ENCODE measurements at regions not wholly inside any gene's neighbourhood (a gene's known extent, or its start where the extent isn't known, plus 50 kb on each side); places are given as distances from the start of the nearest gene placed in this dataset.

GRCh38 chr4:20333141-20333715, 81.5 kb downstream of the SLIT2 start:
- Histone ChIP-seq H3K36me3 (ENCODE audit: insufficient read depth, low read length) (no peaks in the 10 kb centered on the region), H3K4me2 (ENCODE audit: insufficient read depth, low read length) (no peak overlapping the region), H4K20me1 (ENCODE audit: insufficient read depth, low read length) (no peaks in the 10 kb centered on the region), H3K79me2 (ENCODE audit: insufficient read depth, low read length) (no peaks in the 10 kb centered on the region), H3K27me3 (ENCODE audit: insufficient read depth, low read length, poor library complexity) (no peaks in the 10 kb centered on the region), H2AFZ (ENCODE audit: low read depth, low read length) (no peak overlapping the region), H3K4me1 (ENCODE audit: insufficient read depth, low read length) (no peaks in the 10 kb centered on the region), H3K27ac (ENCODE audit: low read length) (no peak overlapping the region), H3K9me3 (ENCODE audit: insufficient read depth, low read length, severe bottlenecking) (no peaks in the 10 kb centered on the region), H3K4me3 (ENCODE audit: low read depth in 1 of 2, low read length in 2 of 2) (no peak overlapping the region), H3K9ac (ENCODE audit: low read depth, low read length) (no peak overlapping the region)
- TF ChIP-seq EZH2 (IDR thresholded peaks at IDR 0.05; ENCODE audit: borderline replicate concordance, low read depth, low read length, severe bottlenecking) (no peak), CTCF (IDR thresholded peaks at IDR 0.05; ENCODE audit: borderline replicate concordance, extremely low read depth, low read length, poor library complexity, severe bottlenecking) (no peak)
- DNase-seq (no peak), ATAC-seq (ENCODE audit: insufficient read depth, low read depth) (no peak)

- TF ChIP-seq CTCF (IDR thresholded peaks at IDR 0.05; ENCODE audit: borderline replicate concordance, extremely low read depth, low read length, poor library complexity, severe bottlenecking): no peak
- no peak for TF ChIP-seq EZH2 (IDR thresholded peaks at IDR 0.05; ENCODE audit: borderline replicate concordance, low read depth, low read length, severe bottlenecking)
- ATAC-seq (ENCODE audit: insufficient read depth, low read depth) (no peak), DNase-seq (no peak)
- Histone ChIP-seq H3K79me2 (ENCODE audit: insufficient read depth, low read length) (no peaks in the 10 kb centered on the region), H3K27ac (ENCODE audit: low read length) (no peak overlapping the region), H3K4me2 (ENCODE audit: insufficient read depth, low read length) (no peak overlapping the region), H3K36me3 (ENCODE audit: insufficient read depth, low read length) (no peaks in the 10 kb centered on the region), H3K27me3 (ENCODE audit: insufficient read depth, low read length, poor library complexity) (no peaks in the 10 kb centered on the region), H4K20me1 (ENCODE audit: insufficient read depth, low read length) (no peaks in the 10 kb centered on the region), H3K9ac (ENCODE audit: low read depth, low read length) (no peak overlapping the region), H2AFZ (ENCODE audit: low read depth, low read length) (no peak overlapping the region), H3K4me1 (ENCODE audit: insufficient read depth, low read length) (no peaks in the 10 kb centered on the region), H3K4me3 (ENCODE audit: low read depth in 1 of 2, low read length in 2 of 2) (no peak overlapping the region), H3K9me3 (ENCODE audit: insufficient read depth, low read length, severe bottlenecking) (no peaks in the 10 kb centered on the region)
Observed at GRCh38 chr4:20337261-20337664, 85.6 kb downstream of the SLIT2 start.

- Histone ChIP-seq H3K27me3 (ENCODE audit: insufficient read depth, low read length, poor library complexity) (no peaks in the 10 kb centered on the region), H3K9me3 (ENCODE audit: insufficient read depth, low read length, severe bottlenecking) (no peaks in the 10 kb centered on the region), H3K9ac (ENCODE audit: low read depth, low read length) (no peak overlapping the region), H3K4me1 (ENCODE audit: insufficient read depth, low read length) (no peaks in the 10 kb centered on the region), H4K20me1 (ENCODE audit: insufficient read depth, low read length) (no peaks in the 10 kb centered on the region), H3K27ac (ENCODE audit: low read length) (no peak overlapping the region), H3K4me2 (ENCODE audit: insufficient read depth, low read length) (no peak overlapping the region), H3K36me3 (ENCODE audit: insufficient read depth, low read length) (no peaks in the 10 kb centered on the region), H3K79me2 (ENCODE audit: insufficient read depth, low read length) (no peaks in the 10 kb centered on the region), H2AFZ (ENCODE audit: low read depth, low read length) (no peak overlapping the region), H3K4me3 (ENCODE audit: low read depth in 1 of 2, low read length in 2 of 2) (no peak overlapping the region)
- TF ChIP-seq CTCF (IDR thresholded peaks at IDR 0.05; ENCODE audit: borderline replicate concordance, extremely low read depth, low read length, poor library complexity, severe bottlenecking) (no peak), EZH2 (IDR thresholded peaks at IDR 0.05; ENCODE audit: borderline replicate concordance, low read depth, low read length, severe bottlenecking) (no peak)
- ATAC-seq (ENCODE audit: insufficient read depth, low read depth) (no peak), DNase-seq (no peak)
Observed at GRCh38 chr4:20338841-20339240, 87.1 kb downstream of the SLIT2 start.

All from DND-41 (cell line).